Activated naive CD8-positive, alpha-beta T cell treated with anti-CD3 and anti-CD28 coated beads for 36 hours (primary cell): ENCODE measurements at regions not wholly inside any gene's neighbourhood (a gene's known extent, or its start where the extent isn't known, plus 50 kb on each side); places are given as distances from the start of the nearest gene placed in this dataset.

Experiments
- DNase-seq: peaks from one replicate; pipeline ENCODE4 v3.0.0; 2021
- H3K27ac Mint-ChIP-seq: one replicate; pipeline ENCODE4 v1.8.0; 2022; ENCODE audit warnings: mild to moderate bottlenecking, moderate library complexity, mixed read lengths
- H3K27me3 Mint-ChIP-seq: one replicate; pipeline ENCODE4 v1.8.0; 2022; ENCODE audit warnings: mild to moderate bottlenecking, mixed read lengths
- H3K36me3 Mint-ChIP-seq: one replicate; pipeline ENCODE4 v1.8.0; 2021; ENCODE audit warnings: mild to moderate bottlenecking, mixed read lengths
- H3K4me1 Mint-ChIP-seq: one replicate; pipeline ENCODE4 v1.8.0; 2021; ENCODE audit warnings: mixed read lengths
- H3K4me3 Mint-ChIP-seq: one replicate; pipeline ENCODE4 v1.8.0; 2022; ENCODE audit warnings: mild to moderate bottlenecking, moderate library complexity, mixed read lengths
- H3K9me3 Mint-ChIP-seq: one replicate; pipeline ENCODE4 v1.8.0; 2022; ENCODE audit warnings: mixed read lengths

DNA sequence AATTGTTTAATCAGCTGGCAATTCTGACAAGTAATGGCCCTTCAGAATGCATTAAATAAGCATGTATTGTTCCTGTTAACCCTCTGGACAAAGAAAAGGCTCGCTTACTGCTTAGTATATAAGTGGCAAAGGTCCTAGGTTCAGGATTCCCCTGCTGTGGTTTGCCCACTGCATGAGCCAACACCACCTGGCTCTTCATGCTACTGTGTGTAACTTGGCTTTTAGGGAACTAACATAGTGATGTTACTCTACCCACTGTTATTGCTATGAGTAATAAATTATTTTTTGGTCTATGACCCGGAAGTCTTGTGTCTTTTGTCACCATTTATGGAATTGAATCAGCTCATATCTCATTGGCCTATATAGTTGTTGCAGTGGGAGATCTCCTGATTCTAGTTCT lies 791.7 kb upstream of the PHF14 start:
- Mint-ChIP-seq H3K36me3 (no peaks in the 10 kb centered on the region), H3K27me3 (no peaks in the 10 kb centered on the region), H3K4me3 (no peak overlapping the region), H3K27ac (no peak overlapping the region), H3K9me3 (no peaks in the 10 kb centered on the region), H3K4me1 (no peaks in the 10 kb centered on the region)
- DNase-seq, result no peak

DNA sequence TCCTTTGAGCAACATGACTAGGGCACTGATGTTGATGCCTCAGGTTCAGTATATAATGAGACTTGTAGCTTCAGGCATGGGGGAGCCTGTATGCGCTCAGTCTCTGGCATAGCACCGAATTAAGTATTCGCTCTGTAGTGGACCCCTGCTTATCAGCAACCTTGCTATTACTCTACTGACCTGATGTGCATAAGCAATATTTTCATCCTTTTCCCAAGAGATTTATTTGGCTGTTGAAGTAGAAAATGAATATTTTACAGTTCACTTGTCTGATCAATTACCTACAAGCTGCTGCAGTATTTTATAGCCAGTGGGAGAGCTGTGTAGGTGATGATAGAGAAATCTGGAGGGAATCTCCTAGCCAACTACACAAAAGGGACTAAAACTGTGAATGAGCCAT lies 781.6 kb upstream of the PHF14 start:
- no peak for DNase-seq
- Mint-ChIP-seq H3K27ac (no peak overlapping the region), H3K9me3 (no peaks in the 10 kb centered on the region), H3K36me3 (no peaks in the 10 kb centered on the region), H3K4me1 (no peaks in the 10 kb centered on the region), H3K4me3 (no peak overlapping the region), H3K27me3 (no peaks in the 10 kb centered on the region)

DNA sequence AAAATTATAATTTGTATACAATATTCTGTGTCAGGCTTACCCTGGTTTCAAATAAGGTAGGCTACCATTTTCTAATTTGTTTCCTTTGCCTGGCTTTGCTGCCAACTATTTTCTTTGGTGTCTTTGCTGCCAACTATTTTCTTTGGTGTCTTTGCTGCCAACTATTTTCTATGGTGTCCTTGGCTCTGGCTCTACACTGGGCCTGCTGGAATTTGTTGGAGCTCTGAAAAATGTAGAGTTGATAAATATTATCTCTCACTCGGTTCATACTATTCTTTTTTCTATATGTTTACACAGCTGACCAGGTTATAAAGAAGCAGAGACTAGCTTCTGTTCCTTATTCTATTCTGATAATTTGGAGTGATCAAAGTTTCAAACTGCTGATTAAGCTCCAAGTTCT lies 768.0 kb upstream of the PHF14 start:
- Mint-ChIP-seq H3K36me3 (no peaks in the 10 kb centered on the region), H3K4me1 (no peaks in the 10 kb centered on the region), H3K4me3 (no peak overlapping the region), H3K27me3 (no peaks in the 10 kb centered on the region), H3K27ac (no peak overlapping the region), H3K9me3 (peaks cover 3% of the 10 kb centered on the region)
- no peak for DNase-seq

DNA sequence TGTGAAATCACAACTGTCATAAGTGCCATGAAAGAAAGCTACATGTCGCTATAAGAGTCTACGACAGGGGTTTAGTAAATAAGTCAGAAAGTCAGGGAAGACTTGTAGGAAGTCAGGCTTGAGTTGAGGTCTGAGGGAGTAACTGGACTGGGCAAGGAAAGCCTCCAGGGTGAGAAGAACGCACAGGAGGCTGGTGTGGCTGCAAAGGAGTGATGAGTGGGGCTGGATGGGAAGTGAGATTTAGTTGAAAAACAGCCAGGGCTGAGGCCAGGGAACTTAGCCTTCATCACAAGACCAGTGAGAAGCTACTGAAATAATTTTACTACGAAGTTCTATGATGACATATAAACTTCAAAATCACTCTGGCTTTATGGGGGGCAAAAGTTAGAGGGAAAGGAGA lies 763.7 kb upstream of the PHF14 start:
- DNase-seq, result no peak
- no peaks in the 10 kb centered on the region for H3K27me3 Mint-ChIP-seq
- peaks cover 6% of the 10 kb centered on the region for H3K9me3 Mint-ChIP-seq
- H3K4me1 Mint-ChIP-seq, result no peaks in the 10 kb centered on the region
- H3K27ac Mint-ChIP-seq, result no peak overlapping the region
- no peaks in the 10 kb centered on the region for H3K36me3 Mint-ChIP-seq
- no peak overlapping the region for H3K4me3 Mint-ChIP-seq

DNA sequence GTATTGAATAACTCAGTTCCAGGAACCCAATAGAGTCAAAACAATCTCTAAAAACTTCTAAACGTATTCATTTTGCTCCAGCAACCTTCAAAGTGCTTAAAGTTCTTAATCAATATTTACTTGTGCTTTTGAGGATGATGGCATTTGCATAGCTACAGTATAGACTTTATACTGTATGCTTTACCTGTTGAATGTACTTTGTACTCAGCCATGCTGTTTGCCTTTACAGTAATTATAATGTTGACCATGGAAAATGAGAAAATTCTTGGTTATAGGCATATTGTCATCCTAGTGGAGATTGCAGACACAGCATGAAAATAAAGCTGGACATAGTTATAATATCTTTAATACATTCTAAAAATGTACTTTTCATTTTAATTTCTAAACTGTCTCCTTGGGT lies 762.7 kb upstream of the PHF14 start:
- DNase-seq, result no peak
- H3K27me3 Mint-ChIP-seq, result no peaks in the 10 kb centered on the region
- no peak overlapping the region for H3K4me3 Mint-ChIP-seq
- H3K36me3 Mint-ChIP-seq, result no peaks in the 10 kb centered on the region
- H3K9me3 Mint-ChIP-seq, result peaks cover 6% of the 10 kb centered on the region
- no peaks in the 10 kb centered on the region for H3K4me1 Mint-ChIP-seq
- H3K27ac Mint-ChIP-seq, result no peak overlapping the region

DNA sequence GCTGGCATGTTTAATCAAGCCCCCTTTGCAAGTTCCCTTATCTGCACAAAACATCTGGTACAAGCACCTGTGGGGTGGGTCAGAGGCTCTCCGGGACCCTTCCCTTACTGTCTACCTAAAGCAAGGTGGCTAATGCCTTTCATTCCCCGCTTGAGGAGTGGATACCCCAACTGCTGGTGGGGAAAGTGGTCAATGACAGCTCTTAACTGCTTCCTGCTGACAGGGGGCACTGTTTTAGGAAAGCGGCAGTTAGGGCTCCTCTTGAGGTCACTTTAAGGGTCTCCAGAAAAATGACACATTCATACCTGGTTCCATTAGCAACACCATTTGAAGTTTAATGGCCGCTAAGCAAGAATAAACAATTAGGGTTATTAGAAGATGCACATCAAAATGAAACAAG lies 761.8 kb upstream of the PHF14 start:
- H3K4me3 Mint-ChIP-seq, result no peak overlapping the region
- no peaks in the 10 kb centered on the region for H3K27me3 Mint-ChIP-seq
- H3K9me3 Mint-ChIP-seq, result peaks cover 6% of the 10 kb centered on the region
- H3K4me1 Mint-ChIP-seq, result no peaks in the 10 kb centered on the region
- H3K27ac Mint-ChIP-seq, result no peak overlapping the region
- DNase-seq, result no peak
- H3K36me3 Mint-ChIP-seq, result no peaks in the 10 kb centered on the region

DNA sequence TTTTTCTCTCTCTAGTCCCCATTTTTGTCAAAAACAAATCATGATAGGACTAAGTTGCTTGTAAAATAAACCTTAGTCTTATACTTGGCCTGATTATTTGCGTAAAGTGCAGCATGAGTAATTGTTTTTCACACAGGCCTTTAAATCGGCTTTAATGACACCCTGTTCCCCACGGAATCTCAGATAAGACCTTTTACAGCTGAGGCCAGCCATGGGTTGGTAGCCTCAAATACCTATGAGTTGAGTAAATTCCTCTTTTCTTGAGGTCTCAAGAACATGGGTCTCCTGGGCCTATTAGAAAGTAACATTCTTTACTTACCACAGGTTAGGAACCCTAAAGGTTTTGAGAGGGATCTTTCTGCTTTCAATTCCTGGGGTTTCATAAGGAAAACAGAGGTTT lies 761.0 kb upstream of the PHF14 start:
- Mint-ChIP-seq H3K27me3 (no peaks in the 10 kb centered on the region), H3K27ac (no peak overlapping the region), H3K4me3 (no peak overlapping the region), H3K4me1 (no peaks in the 10 kb centered on the region), H3K36me3 (no peaks in the 10 kb centered on the region), H3K9me3 (peaks cover 6% of the 10 kb centered on the region)
- no peak for DNase-seq

DNA sequence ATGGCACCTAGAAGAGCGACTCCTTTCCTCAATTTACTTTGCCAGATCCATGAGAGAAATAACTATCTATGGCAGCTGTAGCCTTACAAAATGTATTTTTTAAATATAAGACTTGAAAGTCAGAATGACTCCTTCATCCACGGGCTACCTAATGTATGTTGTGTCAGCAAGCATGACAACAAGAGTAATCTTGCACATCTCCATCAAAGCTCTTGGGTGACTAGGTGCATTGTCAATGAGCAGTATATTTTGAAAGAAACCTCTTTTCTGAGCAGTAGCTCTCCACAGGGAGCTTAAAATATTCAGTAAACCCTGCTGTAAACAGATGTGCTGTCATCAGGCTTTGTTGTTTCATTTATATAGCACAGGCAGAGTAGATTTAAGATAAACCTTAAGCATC lies 757.2 kb upstream of the PHF14 start:
- H3K9me3 Mint-ChIP-seq, result peaks cover 8% of the 10 kb centered on the region
- H3K27me3 Mint-ChIP-seq, result no peaks in the 10 kb centered on the region
- no peaks in the 10 kb centered on the region for H3K4me1 Mint-ChIP-seq
- no peaks in the 10 kb centered on the region for H3K36me3 Mint-ChIP-seq
- H3K4me3 Mint-ChIP-seq, result no peak overlapping the region
- DNase-seq, result no peak
- H3K27ac Mint-ChIP-seq, result no peak overlapping the region

DNA sequence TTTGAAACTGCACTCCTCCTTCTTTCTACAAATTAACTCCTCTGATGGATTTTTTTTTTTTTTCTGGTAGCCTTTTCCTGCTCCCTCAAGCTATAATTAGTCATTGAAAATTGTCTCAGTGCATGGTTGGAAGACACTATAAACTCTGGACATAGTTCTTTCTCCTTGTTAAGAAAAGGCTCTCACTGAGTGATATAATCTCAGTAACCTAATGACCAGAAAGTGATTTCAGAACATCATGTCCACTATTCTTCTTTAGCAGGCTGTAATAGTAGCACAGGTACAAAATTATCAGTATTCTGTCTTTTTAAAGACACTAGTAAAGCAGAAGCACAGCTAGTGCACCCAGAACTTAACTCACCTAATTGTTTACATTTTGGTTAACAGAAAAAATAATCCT lies 752.6 kb upstream of the PHF14 start:
- no peak for DNase-seq
- H3K36me3 Mint-ChIP-seq, result no peaks in the 10 kb centered on the region
- peaks cover 2% of the 10 kb centered on the region for H3K9me3 Mint-ChIP-seq
- H3K4me3 Mint-ChIP-seq, result no peak overlapping the region
- no peaks in the 10 kb centered on the region for H3K4me1 Mint-ChIP-seq
- H3K27ac Mint-ChIP-seq, result no peak overlapping the region
- H3K27me3 Mint-ChIP-seq, result no peaks in the 10 kb centered on the region

DNA sequence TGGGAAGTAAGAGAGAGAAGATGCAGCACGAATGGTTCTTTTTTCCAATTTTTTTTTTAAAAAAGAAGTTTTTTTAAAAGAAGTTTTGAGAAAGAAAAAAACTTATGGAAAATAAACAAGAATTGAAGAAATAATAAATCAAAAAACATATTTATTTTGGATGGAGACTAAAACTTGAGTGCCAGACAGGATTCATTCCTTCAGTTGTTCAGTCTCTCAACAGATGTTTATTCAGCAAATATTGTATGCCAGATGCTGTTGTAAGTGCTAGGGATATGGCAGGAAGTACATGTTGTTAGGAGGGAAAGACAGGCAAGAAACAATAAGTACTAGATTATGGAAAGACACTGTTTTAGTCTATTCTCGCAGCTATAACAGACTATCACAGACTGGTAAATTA lies 750.7 kb upstream of the PHF14 start:
- DNase-seq, result no peak
- Mint-ChIP-seq H3K36me3 (no peaks in the 10 kb centered on the region), H3K4me1 (no peaks in the 10 kb centered on the region), H3K4me3 (no peak overlapping the region), H3K9me3 (peaks cover 2% of the 10 kb centered on the region), H3K27me3 (no peaks in the 10 kb centered on the region), H3K27ac (no peak overlapping the region)

DNA sequence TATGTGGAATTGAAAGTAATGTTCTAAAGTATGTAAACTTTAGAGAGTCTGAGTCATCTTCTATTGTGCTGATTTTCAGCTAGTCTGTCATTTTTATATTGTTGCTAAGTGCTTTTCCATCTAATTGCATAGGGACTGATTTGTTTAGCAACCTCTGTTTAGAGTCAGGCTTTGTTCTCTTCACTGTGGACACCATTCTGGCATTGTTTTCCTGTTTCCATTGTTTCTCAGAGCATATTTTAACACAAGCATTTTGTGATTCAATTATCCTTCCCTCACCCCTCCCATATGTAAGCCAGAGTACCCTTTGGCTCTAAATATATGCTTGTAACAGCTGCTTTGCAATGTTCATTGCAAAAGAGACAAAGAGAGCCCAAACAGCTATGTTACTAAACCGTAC lies 748.4 kb upstream of the PHF14 start:
- H3K27ac Mint-ChIP-seq, result no peak overlapping the region
- no peaks in the 10 kb centered on the region for H3K4me1 Mint-ChIP-seq
- peaks cover 7% of the 10 kb centered on the region for H3K9me3 Mint-ChIP-seq
- no peak overlapping the region for H3K4me3 Mint-ChIP-seq
- no peaks in the 10 kb centered on the region for H3K36me3 Mint-ChIP-seq
- DNase-seq, result no peak
- H3K27me3 Mint-ChIP-seq, result no peaks in the 10 kb centered on the region

DNA sequence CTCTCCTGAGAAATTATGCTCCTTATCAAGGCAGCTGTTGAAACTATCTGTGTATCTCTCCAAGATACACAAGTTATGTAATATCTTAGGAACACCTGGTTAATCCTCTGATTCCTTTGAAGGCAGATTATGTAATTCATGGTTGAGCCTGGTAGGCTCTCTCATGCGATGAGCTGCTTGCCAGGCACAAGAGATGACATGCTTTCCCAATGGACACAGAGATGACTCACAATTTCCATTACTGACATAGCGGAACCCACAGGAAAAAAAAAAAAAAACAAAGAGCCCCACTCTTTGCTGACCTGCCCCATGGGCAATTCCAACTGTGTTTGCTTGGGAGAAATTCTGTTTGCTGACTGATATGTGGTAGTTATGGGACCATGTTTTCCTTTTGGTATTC lies 736.4 kb upstream of the PHF14 start:
- DNase-seq, result no peak
- Mint-ChIP-seq H3K27ac (no peak overlapping the region), H3K4me1 (no peaks in the 10 kb centered on the region), H3K27me3 (no peaks in the 10 kb centered on the region), H3K9me3 (peaks cover 1% of the 10 kb centered on the region), H3K4me3 (no peak overlapping the region), H3K36me3 (no peaks in the 10 kb centered on the region)

DNA sequence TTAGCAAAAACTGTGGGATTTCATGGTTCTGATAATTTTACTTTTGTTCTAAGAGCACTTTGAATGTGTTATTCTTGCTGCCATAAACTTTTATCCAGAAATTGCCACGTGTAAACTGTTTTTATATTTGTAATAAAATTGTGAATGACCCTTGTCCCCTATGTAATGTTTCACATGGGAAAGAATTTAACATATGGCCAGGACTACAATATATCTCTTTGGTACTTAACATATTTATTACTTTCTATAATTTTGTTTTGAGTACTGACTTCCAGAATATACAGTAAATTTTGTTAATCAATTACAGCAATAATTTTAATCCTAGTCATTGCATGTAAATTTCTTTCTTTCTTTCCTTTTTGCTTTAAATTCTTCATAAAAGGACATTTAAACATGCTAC lies 735.0 kb upstream of the PHF14 start:
- H3K27ac Mint-ChIP-seq, result no peak overlapping the region
- no peak overlapping the region for H3K4me3 Mint-ChIP-seq
- H3K4me1 Mint-ChIP-seq, result no peaks in the 10 kb centered on the region
- H3K36me3 Mint-ChIP-seq, result no peaks in the 10 kb centered on the region
- DNase-seq, result no peak
- H3K9me3 Mint-ChIP-seq, result peaks cover 1% of the 10 kb centered on the region
- no peaks in the 10 kb centered on the region for H3K27me3 Mint-ChIP-seq

DNA sequence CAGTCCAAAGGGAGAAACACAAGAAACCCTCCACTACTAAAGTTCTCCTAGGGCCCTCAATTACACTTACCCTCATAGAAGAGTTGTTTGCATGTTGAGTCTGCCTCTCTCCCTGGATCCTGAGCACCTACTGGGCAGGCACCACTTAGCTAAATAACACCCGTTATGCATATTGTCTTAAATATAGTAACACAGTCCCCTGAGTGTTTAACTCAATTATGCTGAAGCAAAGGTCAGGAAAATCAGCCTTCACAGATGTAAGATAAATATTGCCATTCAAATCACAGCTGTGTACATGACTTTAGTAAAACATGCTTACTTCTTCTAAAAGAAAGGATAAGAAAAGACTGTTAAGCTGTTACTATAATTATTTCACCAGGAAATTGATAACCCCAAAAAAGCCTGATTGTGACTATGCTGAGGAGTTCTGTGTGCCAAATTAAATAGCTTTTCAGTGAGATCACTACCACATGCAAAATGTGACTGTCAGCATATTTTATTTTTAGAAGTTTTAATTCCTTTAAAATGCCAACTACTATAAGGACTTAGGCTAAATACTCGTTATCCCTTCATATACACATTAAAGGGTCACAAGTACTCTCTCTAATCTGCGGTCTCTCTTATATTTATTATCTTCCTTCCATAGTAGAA lies 733.9 kb upstream of the PHF14 start:
- Mint-ChIP-seq H3K4me1 (no peaks in the 10 kb centered on the region), H3K4me3 (no peak overlapping the region), H3K9me3 (peaks cover 1% of the 10 kb centered on the region), H3K27ac (no peak overlapping the region), H3K36me3 (no peaks in the 10 kb centered on the region), H3K27me3 (no peaks in the 10 kb centered on the region)
- no peak for DNase-seq

DNA sequence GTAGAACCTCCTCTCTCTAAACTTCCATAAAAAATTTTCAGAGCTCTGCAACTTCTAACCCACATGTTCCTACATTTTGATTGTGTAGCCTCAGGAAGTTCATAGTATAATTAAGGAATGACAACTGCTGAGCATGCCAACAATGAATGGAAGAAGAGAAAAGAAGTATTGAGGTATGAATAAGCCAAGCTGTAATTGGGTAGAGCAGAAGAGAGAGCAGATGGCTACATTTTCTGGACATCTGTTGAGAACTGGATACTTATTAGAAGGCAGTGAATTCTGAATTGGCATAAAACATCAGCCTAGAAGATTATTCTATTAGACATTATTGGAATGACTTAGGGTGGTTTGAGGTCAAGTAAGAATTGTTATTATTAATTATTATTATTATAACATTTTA lies 728.3 kb upstream of the PHF14 start:
- Mint-ChIP-seq H3K36me3 (no peaks in the 10 kb centered on the region), H3K4me3 (no peak overlapping the region), H3K9me3 (peaks cover 5% of the 10 kb centered on the region), H3K27me3 (no peaks in the 10 kb centered on the region), H3K27ac (no peak overlapping the region), H3K4me1 (no peaks in the 10 kb centered on the region)
- no peak for DNase-seq

DNA sequence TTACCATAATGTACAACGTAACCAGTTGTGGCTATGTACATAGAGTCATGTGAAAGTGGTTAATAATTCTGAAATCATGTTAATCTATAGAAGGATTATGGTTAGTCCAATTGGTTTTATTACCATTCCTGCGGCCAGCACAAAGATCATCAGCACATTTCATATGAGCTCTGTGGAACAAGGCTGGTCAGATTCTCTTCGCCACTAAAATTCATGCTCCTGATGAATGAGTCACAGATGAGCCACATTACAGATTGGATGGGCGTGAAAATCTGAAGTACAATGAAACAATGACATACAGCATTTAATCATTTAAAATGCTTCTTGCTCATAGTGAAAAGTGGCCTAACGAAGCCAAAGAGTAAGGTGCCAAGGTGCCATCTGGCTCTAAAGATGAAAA lies 716.2 kb upstream of the PHF14 start:
- H3K4me3 Mint-ChIP-seq, result no peak overlapping the region
- H3K27ac Mint-ChIP-seq, result no peak overlapping the region
- peaks cover 5% of the 10 kb centered on the region for H3K9me3 Mint-ChIP-seq
- H3K4me1 Mint-ChIP-seq, result no peaks in the 10 kb centered on the region
- H3K27me3 Mint-ChIP-seq, result no peaks in the 10 kb centered on the region
- H3K36me3 Mint-ChIP-seq, result no peaks in the 10 kb centered on the region
- DNase-seq, result no peak

DNA sequence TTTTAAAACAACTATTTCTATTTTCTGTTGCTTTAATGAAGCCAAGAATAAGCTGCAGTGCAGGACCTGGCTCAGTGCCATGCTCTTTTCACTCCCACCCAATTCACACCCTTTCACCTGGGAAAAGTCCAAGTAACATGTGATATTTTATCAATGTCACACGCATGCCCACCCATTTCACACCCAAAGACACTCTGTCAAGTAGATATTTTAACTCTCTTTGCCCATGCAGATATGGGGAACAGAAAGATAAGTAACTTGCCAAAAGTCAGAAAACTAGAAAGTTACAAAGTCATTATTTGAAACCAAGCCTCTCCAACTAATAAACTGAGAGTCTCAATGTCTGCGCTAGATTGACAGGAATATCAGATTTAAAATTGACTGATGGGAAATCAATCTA lies 706.7 kb upstream of the PHF14 start:
- Mint-ChIP-seq H3K27ac (no peak overlapping the region), H3K4me1 (no peaks in the 10 kb centered on the region), H3K9me3 (no peaks in the 10 kb centered on the region), H3K4me3 (no peak overlapping the region), H3K27me3 (no peaks in the 10 kb centered on the region), H3K36me3 (no peaks in the 10 kb centered on the region)
- no peak for DNase-seq
